Peyer's patch (tissue), 4 donors: ENCODE measurements at regions not wholly inside any gene's neighbourhood (a gene's known extent, or its start where the extent isn't known, plus 50 kb on each side); places are given as distances from the start of the nearest gene placed in this dataset.

Source experiments
- POLR2A ChIP-seq, 2 donors: fragments of 450-650 bp; IDR thresholded peaks; one replicate each; pipeline ENCODE4 v1.5.1; 2017; ENCODE audit warnings: antibody characterized with exemption in 2 of 2, mild to moderate bottlenecking in 2 of 2, moderate library complexity in 2 of 2
- TF ChIP-seq, protein P1 (sequence below), 6 experiments: fragments of 450-650 bp in 4 of 6; fragments of 200-600 bp in 2 of 6; sonication (generic) in 1 of 6; IDR thresholded peaks; one replicate each; pipeline ENCODE4 v1.5.1; 2017 to 2019; ENCODE audit warnings: antibody characterized with exemption in 6 of 6, mild to moderate bottlenecking in 3 of 6, moderate library complexity in 1 of 6

DNA sequence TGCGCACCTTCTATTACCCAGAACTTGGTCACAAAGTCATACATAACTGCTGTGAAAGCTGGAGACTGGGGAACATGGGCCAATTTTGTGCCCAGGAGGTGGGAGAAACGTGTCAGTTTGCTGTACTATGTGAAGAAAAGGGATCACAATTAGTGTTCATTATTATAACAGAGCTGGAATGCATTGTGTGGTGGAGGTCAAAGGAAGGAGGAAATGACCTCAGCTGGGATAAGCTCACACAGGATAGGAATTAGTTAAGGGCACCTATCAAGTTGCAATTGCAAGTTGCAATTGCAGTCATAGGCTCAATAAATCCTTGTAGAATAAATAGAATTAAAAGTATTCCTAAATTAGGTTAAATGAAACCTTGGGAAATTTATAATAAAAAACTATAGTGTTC, 103.9 kb upstream of the OBI1 start:
- TF ChIP-seq, protein P1, sequence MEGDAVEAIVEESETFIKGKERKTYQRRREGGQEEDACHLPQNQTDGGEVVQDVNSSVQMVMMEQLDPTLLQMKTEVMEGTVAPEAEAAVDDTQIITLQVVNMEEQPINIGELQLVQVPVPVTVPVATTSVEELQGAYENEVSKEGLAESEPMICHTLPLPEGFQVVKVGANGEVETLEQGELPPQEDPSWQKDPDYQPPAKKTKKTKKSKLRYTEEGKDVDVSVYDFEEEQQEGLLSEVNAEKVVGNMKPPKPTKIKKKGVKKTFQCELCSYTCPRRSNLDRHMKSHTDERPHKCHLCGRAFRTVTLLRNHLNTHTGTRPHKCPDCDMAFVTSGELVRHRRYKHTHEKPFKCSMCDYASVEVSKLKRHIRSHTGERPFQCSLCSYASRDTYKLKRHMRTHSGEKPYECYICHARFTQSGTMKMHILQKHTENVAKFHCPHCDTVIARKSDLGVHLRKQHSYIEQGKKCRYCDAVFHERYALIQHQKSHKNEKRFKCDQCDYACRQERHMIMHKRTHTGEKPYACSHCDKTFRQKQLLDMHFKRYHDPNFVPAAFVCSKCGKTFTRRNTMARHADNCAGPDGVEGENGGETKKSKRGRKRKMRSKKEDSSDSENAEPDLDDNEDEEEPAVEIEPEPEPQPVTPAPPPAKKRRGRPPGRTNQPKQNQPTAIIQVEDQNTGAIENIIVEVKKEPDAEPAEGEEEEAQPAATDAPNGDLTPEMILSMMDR (IDR thresholded peaks at IDR 0.05), result no peak
- TF ChIP-seq POLR2A (IDR thresholded peaks at IDR 0.05), result no peak
